Pancreas (tissue), 10 donors: ENCODE measurements at regions not wholly inside any gene's neighbourhood (a gene's known extent, or its start where the extent isn't known, plus 50 kb on each side); places are given as distances from the start of the nearest gene placed in this dataset.

ENCODE experiments used
- ATAC-seq, 4 donors: fragments of 200-7000 bp; cut with Tn5 transposase; one replicate each; pipeline versions ENCODE4 v1.8.0 to v1.9.1; 2020; ENCODE audit warnings: mild to moderate bottlenecking in 4 of 4, moderate library complexity in 4 of 4
- DNase-seq, 6 donors: peaks; one replicate each; pipeline ENCODE4 v3.0.0-alpha.2; 2020
- FAIRE-seq: peaks from 2 replicates; lab custom pipeline; 2012; peaks lifted over from hg19 to GRCh38; lab: Jason Lieb, UNC
- H3K27ac ChIP-seq, 4 donors: fragments of 200-600 bp; sonication (generic); 1 replicate in 3 of 4; 2 replicates in 1 of 4; pipeline versions ENCODE4 v1.5.0 to v1.8.0; 2020
- H3K27me3 ChIP-seq, 4 donors: fragments of 200-600 bp; one replicate each; pipeline ENCODE4 v1.8.0; 2021
- H3K36me3 ChIP-seq, 3 donors: fragments of 200-600 bp; sonication (generic) in 1 of 3; one replicate each; pipeline versions ENCODE4 v1.5.0 to v1.8.0; 2020 to 2021
- H3K4me1 ChIP-seq, 3 donors: fragments of 200-600 bp; one replicate each; pipeline ENCODE4 v1.8.0; 2021
- H3K4me3 ChIP-seq, 4 donors: fragments of 200-600 bp; sonication (generic) in 2 of 4; one replicate each; pipeline versions ENCODE4 v1.5.0 to v1.8.0; 2020 to 2021
- H3K9me3 ChIP-seq, 4 donors: fragments of 200-600 bp; one replicate each; pipeline ENCODE4 v1.8.0; 2021
- WGBS, 2 donors: extraction: QIAGEN DNeasy Blood & Tissue Kit; methylation state at CpG; one replicate each; pipeline ENCODE4 v1.1.7; 2013; 5-methylcytosine and 5-hydroxymethylcytosine counted together
- intact Hi-C, 3 donors: fragments of 100-400 bp; cut with DNase I; formaldehyde crosslinking; loops; one replicate each; pipeline versions ENCODE4 v1.11.1 to v1.14.2; 2022
- TF ChIP-seq, protein P1 (sequence below), 4 donors: fragments of 200-600 bp; sonication (generic) in 3 of 4; IDR thresholded peaks; one replicate each; pipeline versions ENCODE4 v1.5.0 to v1.8.0; 2021; ENCODE audit warnings: antibody characterized with exemption in 4 of 4
- donor health status: healthy with polysubstance abuse.
- donor health status: DM: no; HTN: no; CAD: no; lungs with moderate emphysema.
- donor health status: DM: no; HTN: no; CAD: no.
- donor health status: control.
- donor health status: control.
- donor health status: Bipolar disorder and iron deficiency.
- donor health status: DM: yes; HTN: yes; CAD: no.
- donor health status: DM: no; HTN: no; CAD: no.
- donor health status: DM: no; HTN: no; CAD: no.
- donor health status: DM: yes; HTN: yes; CAD: no.

- FAIRE-seq (no peak), ATAC-seq (no peak), DNase-seq (no peak)
- H3K27ac ChIP-seq = no peak overlapping the region
- no peaks in the 10 kb centered on the region for H3K9me3 ChIP-seq
- intact Hi-C loops = no loop called here
- no peaks in the 10 kb centered on the region for H3K36me3 ChIP-seq
- H3K4me3 ChIP-seq = no peak overlapping the region
- no peaks in the 10 kb centered on the region for H3K4me1 ChIP-seq
- TF ChIP-seq, protein P1, sequence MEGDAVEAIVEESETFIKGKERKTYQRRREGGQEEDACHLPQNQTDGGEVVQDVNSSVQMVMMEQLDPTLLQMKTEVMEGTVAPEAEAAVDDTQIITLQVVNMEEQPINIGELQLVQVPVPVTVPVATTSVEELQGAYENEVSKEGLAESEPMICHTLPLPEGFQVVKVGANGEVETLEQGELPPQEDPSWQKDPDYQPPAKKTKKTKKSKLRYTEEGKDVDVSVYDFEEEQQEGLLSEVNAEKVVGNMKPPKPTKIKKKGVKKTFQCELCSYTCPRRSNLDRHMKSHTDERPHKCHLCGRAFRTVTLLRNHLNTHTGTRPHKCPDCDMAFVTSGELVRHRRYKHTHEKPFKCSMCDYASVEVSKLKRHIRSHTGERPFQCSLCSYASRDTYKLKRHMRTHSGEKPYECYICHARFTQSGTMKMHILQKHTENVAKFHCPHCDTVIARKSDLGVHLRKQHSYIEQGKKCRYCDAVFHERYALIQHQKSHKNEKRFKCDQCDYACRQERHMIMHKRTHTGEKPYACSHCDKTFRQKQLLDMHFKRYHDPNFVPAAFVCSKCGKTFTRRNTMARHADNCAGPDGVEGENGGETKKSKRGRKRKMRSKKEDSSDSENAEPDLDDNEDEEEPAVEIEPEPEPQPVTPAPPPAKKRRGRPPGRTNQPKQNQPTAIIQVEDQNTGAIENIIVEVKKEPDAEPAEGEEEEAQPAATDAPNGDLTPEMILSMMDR (IDR thresholded peaks at IDR 0.05) = no peak
- WGBS, 2 donors = 57 to 60% methylated on average over 2 of the region's 2 CpGs
- no peaks in the 10 kb centered on the region for H3K27me3 ChIP-seq
These were observed 101.0 kb downstream of the FOXG1 start for GRCh38 chr14:28867571-28867970.

DNA sequence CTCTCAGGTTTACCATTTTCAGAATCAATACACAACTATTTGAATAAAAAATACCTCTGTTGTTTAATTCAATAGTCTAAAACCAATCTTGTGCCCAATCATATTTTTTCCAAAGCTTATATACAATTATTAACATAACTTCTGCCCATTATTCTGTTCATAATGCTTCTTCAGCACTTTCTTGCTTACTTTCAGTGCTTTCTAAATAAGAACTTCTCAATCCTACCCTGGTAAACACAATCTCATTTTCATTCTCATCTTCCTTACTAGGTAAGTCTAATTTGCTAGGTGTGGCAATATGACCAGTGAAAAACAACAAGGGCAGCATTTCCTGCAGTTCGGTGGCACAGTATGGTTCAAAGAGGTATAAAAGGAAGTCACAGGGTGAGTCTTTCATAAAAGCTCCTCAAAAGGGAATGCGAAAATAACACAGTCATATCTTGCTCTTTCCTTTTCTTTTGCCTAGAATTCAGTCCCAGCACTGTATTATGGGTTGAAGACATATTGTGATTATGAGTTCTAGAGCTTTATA, 103.5 kb downstream of the FOXG1 start:
- Histone ChIP-seq H3K27me3 (no peaks in the 10 kb centered on the region), H3K9me3 (no peaks in the 10 kb centered on the region), H3K4me1 (no peaks in the 10 kb centered on the region), H3K4me3 (no peak overlapping the region), H3K27ac (no peak overlapping the region), H3K36me3 (no peaks in the 10 kb centered on the region)
- ATAC-seq = no peak
- TF ChIP-seq, protein P1 (IDR thresholded peaks at IDR 0.05) = no peak
- intact Hi-C loops = no loop called here
- DNase-seq = no peak
- no peak for FAIRE-seq
- 58 to 66% methylated on average over 2 of the region's 2 CpGs for WGBS, 2 donors

DNA sequence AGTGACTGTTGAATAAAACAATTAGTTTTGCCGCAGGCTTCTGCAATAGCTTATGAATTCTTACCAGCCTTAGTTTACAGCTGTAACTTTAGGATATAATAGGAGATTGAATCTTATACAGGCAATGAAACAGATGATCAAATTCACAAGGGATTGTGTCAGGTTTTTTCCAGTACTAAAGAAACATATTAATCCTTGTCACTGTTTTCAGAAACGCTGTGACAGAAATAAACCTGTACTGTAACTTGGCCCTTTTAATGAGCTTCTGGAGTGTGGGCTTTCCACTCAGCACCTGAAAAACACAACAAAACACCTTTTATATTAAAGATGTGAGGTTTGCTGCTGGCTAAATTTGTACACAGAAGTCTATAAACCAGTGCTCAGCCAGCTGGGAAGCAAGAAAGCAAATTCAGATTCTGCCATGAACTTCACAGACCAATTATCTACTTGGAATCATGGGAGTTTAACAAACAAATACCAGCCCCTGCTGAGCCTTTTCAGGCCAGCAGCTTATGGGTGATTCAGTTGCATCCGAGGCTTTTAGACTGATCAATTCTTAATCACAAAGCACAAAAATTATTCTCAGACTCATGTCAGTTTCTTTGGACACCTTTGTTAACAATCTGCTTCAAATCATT, 109.5 kb downstream of the FOXG1 start:
- H3K4me1 ChIP-seq = no peaks in the 10 kb centered on the region
- WGBS, 2 donors = 11 to 12% methylated on average over 3 of the region's 3 CpGs
- H3K4me3 ChIP-seq = no peak overlapping the region

DNA sequence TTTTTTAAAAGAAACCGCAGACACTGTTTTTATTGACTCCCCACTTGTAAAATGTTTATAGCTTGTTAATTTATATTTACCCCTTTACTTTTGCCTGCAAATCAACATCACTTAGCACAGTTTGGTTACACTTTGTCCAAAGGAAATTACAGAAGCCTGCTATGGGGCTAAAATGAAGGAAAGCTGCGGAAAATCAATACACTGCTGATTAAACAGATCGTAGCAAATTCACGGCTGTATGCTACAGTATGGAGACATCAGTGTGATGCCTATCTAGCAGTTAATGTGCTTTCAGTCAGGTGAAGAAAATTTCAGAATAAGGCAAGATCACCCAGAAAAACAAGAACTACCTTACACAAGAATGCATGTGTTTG, 110.0 kb downstream of the FOXG1 start:
- no peaks in the 10 kb centered on the region for H3K4me1 ChIP-seq
- no peaks in the 10 kb centered on the region for H3K36me3 ChIP-seq
- H3K27me3 ChIP-seq = no peaks in the 10 kb centered on the region
- WGBS, 2 donors = 29 to 36% methylated on average over 4 of the region's 4 CpGs
- FAIRE-seq = no peak
- H3K27ac ChIP-seq = no peak overlapping the region
- no peak overlapping the region for H3K4me3 ChIP-seq
- no peak for ATAC-seq
- intact Hi-C loops = no loop called here
- TF ChIP-seq, protein P1 (IDR thresholded peaks at IDR 0.05) = no peak
- DNase-seq = no peak
- H3K9me3 ChIP-seq = no peaks in the 10 kb centered on the region

More for the DNA sequence above, 109.5 kb downstream of the FOXG1 start:
- intact Hi-C loops = no loop called here
- ATAC-seq = peak in 2 of 4 donors; percentile 30 to 73
- no peak overlapping the region for H3K27ac ChIP-seq
- no peaks in the 10 kb centered on the region for H3K9me3 ChIP-seq
- H3K27me3 ChIP-seq = no peaks in the 10 kb centered on the region
- H3K36me3 ChIP-seq = no peaks in the 10 kb centered on the region
- no peak for DNase-seq
- FAIRE-seq = no peak
- TF ChIP-seq, protein P1 (IDR thresholded peaks at IDR 0.05) = no peak

DNA sequence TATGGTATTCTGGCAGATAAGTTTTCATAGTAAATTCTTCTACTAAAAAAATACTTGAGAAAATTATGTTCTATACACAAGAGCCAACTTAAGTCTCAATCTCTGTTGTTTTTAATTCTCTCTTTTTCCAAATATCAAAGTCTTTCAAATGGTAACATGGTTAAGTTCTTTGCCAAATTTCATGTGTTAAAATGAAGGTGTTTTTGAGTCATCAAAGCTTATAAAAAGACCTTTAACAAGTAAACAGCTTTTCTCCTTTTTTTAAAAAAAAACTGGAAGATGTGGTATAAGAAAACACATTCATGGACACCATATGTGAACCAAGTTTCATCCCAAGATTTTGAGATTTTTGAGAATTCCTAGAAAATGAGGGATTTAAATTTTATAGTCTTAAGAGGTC, 111.3 kb downstream of the FOXG1 start:
- DNase-seq = no peak
- Histone ChIP-seq H3K4me3 (no peak overlapping the region), H3K27me3 (no peaks in the 10 kb centered on the region), H3K27ac (no peak overlapping the region), H3K36me3 (no peaks in the 10 kb centered on the region), H3K4me1 (no peaks in the 10 kb centered on the region), H3K9me3 (no peaks in the 10 kb centered on the region)
- intact Hi-C loops = no loop called here
- TF ChIP-seq, protein P1 (IDR thresholded peaks at IDR 0.05) = no peak
- ATAC-seq = no peak
- no peak for FAIRE-seq
